Common myeloid progenitor, CD34-positive (primary cell): ENCODE measurements at regions not wholly inside any gene's neighbourhood (a gene's known extent, or its start where the extent isn't known, plus 50 kb on each side); places are given as distances from the start of the nearest gene placed in this dataset.

Source experiments
- CTCF ChIA-PET: fragments of 350-600 bp; sonication (Branson Sonifier 250); formaldehyde crosslinking; loops from one replicate; lab custom pipeline; 2021; ENCODE audit warnings: antibody characterized with exemption; lab: Charles Lee
- POLR2A ChIA-PET: fragments of 350-600 bp; sonication (Branson Sonifier 250); formaldehyde crosslinking; loops from one replicate; lab custom pipeline; 2021; ENCODE audit warnings: antibody characterized with exemption; lab: Charles Lee
- DNase-seq, 3 donors: peaks; one replicate each; pipeline versions ENCODE4 v3.0.0 to v3.0.0-alpha.2; 2013
- H3K27ac ChIP-seq, 2 experiments: 1 replicate in 1 of 2; 2 replicates in 1 of 2; pipeline ENCODE4 v1.7.0; 2013; ENCODE audit warnings: inconsistent platforms in 2 of 2, low read length in 2 of 2, mild to moderate bottlenecking in 2 of 2, low read depth in 1 of 2, moderate library complexity in 1 of 2; ENCODE audit not compliant: severe bottlenecking in 2 of 2, insufficient read depth in 1 of 2, poor library complexity in 1 of 2
- H3K27me3 ChIP-seq, 5 experiments: replicated peaks in 2 of 5; 1 replicate in 3 of 5; 2 replicates in 2 of 5; pipeline versions ENCODE4 v1.6.1 to v1.7.0; 2013; ENCODE audit warnings: low read length in 4 of 5, mild to moderate bottlenecking in 2 of 5, moderate library complexity in 2 of 5, inconsistent platforms in 1 of 5; ENCODE audit not compliant: insufficient read depth in 5 of 5, control insufficient read depth in 4 of 5
- H3K36me3 ChIP-seq, 4 experiments: 1 replicate in 2 of 4; 2 replicates in 2 of 4; pipeline versions ENCODE4 v1.6.1 to v1.7.0; 2013; ENCODE audit warnings: low read length in 3 of 4, control low read depth in 1 of 4, mild to moderate bottlenecking in 1 of 4; ENCODE audit not compliant: control insufficient read depth in 4 of 4, insufficient read depth in 4 of 4
- H3K4me1 ChIP-seq, 4 experiments: 1 replicate in 3 of 4; 2 replicates in 1 of 4; pipeline versions ENCODE4 v1.6.1 to v1.7.1; 2013; ENCODE audit warnings: low read length in 3 of 4, mild to moderate bottlenecking in 3 of 4, control low read depth in 1 of 4, inconsistent platforms in 1 of 4, moderate library complexity in 1 of 4; ENCODE audit not compliant: control insufficient read depth in 4 of 4, insufficient read depth in 4 of 4; ENCODE audit errors: control extremely low read depth in 1 of 4
- H3K4me3 ChIP-seq, 7 experiments: 1 replicate in 4 of 7; 2 replicates in 3 of 7; pipeline versions ENCODE4 v1.5.1 to v1.7.0; 2013; ENCODE audit warnings: mild to moderate bottlenecking in 7 of 7, low read length in 6 of 7, moderate library complexity in 6 of 7, inconsistent platforms in 2 of 7, low read depth in 2 of 7, control low read depth in 1 of 7; ENCODE audit not compliant: insufficient read depth in 4 of 7, control insufficient read depth in 1 of 7; ENCODE audit errors: extremely low read depth in 1 of 7
- H3K9me3 ChIP-seq, 5 experiments: 1 replicate in 4 of 5; 2 replicates in 1 of 5; pipeline versions ENCODE4 v1.6.1 to v1.7.1; 2013; ENCODE audit warnings: low read length in 4 of 5, mild to moderate bottlenecking in 2 of 5, inconsistent platforms in 1 of 5, low read depth in 1 of 5, moderate library complexity in 1 of 5; ENCODE audit not compliant: control insufficient read depth in 4 of 5, insufficient read depth in 2 of 5; ENCODE audit errors: control extremely low read depth in 1 of 5
- WGBS: methylation state at CpG from one replicate; pipeline ENCODE4 v1.1.5; 2013; ENCODE audit not compliant: insufficient coverage; 5-methylcytosine and 5-hydroxymethylcytosine counted together

- Histone ChIP-seq H3K27ac (no peak overlapping the region), H3K36me3 (no peaks in the 10 kb centered on the region), H3K27me3 (peaks cover 0 to 33% (median 6%) of the 10 kb centered on the region in 5 experiments), H3K4me1 (peaks cover 0 to 18% (median 0%) of the 10 kb centered on the region in 4 experiments), H3K9me3 (no peaks in the 10 kb centered on the region), H3K4me3 (no peak overlapping the region)
- no peak for DNase-seq
- POLR2A ChIA-PET, result no interaction called here
- CTCF ChIA-PET, result interaction anchor here (0.8 to 1.0 kb wide), 3 partner anchors 12 to 20 kb away, joined by 3 read pairs; no protein-coding TSS in a partner anchor
- WGBS, result 85% methylated on average over 3 of the region's 4 CpGs
Measured at GRCh38 chr12:113647048-113647447, 175.4 kb upstream of the LHX5 start.

- Histone ChIP-seq H3K27me3 (peaks cover 0 to 46% (median 6%) of the 10 kb centered on the region in 5 experiments), H3K4me3 (no peak overlapping the region), H3K27ac (no peak overlapping the region), H3K36me3 (no peaks in the 10 kb centered on the region), H3K9me3 (no peaks in the 10 kb centered on the region), H3K4me1 (peaks cover 0 to 18% (median 0%) of the 10 kb centered on the region in 4 experiments)
- no peak for DNase-seq
- WGBS, result 71% methylated on average over 10 of the region's 14 CpGs
- POLR2A ChIA-PET, result no interaction called here
- CTCF ChIA-PET, result no interaction called here
Measured at GRCh38 chr12:113645603-113646002, 173.9 kb upstream of the LHX5 start.

GRCh38 chr12:113645183-113645582 lies 173.5 kb upstream of the LHX5 start:
- Histone ChIP-seq H3K4me3 (no peak overlapping the region), H3K27ac (no peak overlapping the region), H3K36me3 (no peaks in the 10 kb centered on the region), H3K9me3 (no peaks in the 10 kb centered on the region), H3K27me3 (peaks cover 0 to 48% (median 6%) of the 10 kb centered on the region in 5 experiments), H3K4me1 (peaks cover 0 to 18% (median 0%) of the 10 kb centered on the region in 4 experiments)
- DNase-seq, result no peak
- 84% methylated on average over 2 of the region's 2 CpGs for WGBS
- ChIA-PET POLR2A (no interaction called here), CTCF (no interaction called here)

GRCh38 chr12:113643177-113643974 lies 171.7 kb upstream of the LHX5 start:
- H3K27me3 ChIP-seq, result peaks cover 0 to 58% (median 5%) of the 10 kb centered on the region in 5 experiments
- H3K9me3 ChIP-seq, result no peaks in the 10 kb centered on the region
- ChIA-PET POLR2A (no interaction called here), CTCF (no interaction called here)
- WGBS, result 59% methylated on average over 5 of the region's 8 CpGs
- DNase-seq, result no peak
- H3K4me3 ChIP-seq, result no peak overlapping the region
- no peaks in the 10 kb centered on the region for H3K36me3 ChIP-seq
- H3K27ac ChIP-seq, result no peak overlapping the region
- H3K4me1 ChIP-seq, result peaks cover 0 to 5% (median 0%) of the 10 kb centered on the region in 4 experiments

DNA sequence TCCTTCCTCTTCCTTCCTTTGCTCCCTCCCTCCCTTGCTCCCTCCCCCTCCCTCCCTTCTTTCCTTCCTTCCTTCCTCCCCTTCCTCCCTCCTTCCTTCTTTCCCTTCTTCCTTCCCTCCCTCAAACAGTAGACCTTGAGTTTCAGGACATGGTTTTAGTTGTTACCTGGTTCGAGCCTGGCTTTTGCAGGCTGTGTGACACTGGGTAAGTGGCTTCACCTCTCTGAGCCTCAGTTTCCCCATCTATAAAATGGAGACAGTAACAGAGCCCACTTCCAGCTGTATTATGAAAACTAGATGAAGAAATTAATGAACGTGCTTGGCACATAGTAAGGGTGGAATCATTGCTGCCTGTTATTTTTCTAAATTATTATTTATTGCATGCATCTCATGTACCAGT lies 171.0 kb upstream of the LHX5 start:
- WGBS, result no CpG with 5 or more reads among the region's 2 CpGs
- DNase-seq, result no peak
- Histone ChIP-seq H3K9me3 (no peaks in the 10 kb centered on the region), H3K36me3 (no peaks in the 10 kb centered on the region), H3K4me1 (peaks cover 0 to 2% (median 0%) of the 10 kb centered on the region in 4 experiments), H3K27ac (no peak overlapping the region), H3K27me3 (peaks cover 0 to 62% (median 5%) of the 10 kb centered on the region in 5 experiments), H3K4me3 (no peak overlapping the region)
- ChIA-PET POLR2A (no interaction called here), CTCF (no interaction called here)

GRCh38 chr12:113642216-113642615 lies 170.5 kb upstream of the LHX5 start:
- Histone ChIP-seq H3K9me3 (no peaks in the 10 kb centered on the region), H3K36me3 (no peaks in the 10 kb centered on the region), H3K4me3 (no peak overlapping the region), H3K4me1 (no peaks in the 10 kb centered on the region), H3K27me3 (peaks cover 0 to 67% (median 5%) of the 10 kb centered on the region in 5 experiments), H3K27ac (no peak overlapping the region)
- no peak for DNase-seq
- ChIA-PET CTCF (no interaction called here), POLR2A (no interaction called here)
- WGBS, result 89% methylated on average over 3 of the region's 3 CpGs

DNA sequence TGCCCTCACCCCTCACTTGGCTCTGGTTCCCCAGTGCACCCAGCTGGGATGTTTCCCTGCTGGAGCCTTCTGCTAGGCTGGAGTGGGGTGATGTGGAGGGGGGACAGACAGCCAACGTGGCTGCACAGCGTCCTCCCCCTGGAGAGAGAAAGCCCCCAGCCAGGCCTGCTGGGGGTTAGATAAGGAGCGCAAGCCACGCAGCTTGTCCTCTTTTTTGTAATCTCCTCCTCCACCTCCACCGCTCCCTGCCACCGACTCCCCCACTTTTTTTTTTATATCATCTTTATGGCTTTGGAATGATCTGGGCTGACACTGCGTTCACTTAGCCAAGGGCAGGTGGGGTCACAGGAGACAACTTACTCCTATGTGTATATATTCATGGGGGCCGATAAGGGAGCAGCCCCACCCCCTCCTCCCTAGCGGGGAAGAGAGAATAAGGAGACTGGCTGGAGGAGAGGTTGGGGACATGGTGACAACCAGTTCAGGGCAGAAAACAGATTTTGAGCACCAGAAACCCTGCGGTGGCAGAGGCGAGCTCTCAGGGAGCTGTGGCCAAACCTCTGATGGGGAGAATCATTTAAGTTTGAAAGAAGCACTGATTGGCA lies 169.9 kb upstream of the LHX5 start:
- DNase-seq, result peak in 2 of 3 donors; percentile 9 to 31
- CTCF ChIA-PET, result no interaction called here
- POLR2A ChIA-PET, result no interaction called here
- WGBS, result 30% methylated on average over 2 of the region's 11 CpGs
- H3K9me3 ChIP-seq, result no peaks in the 10 kb centered on the region
- H3K4me3 ChIP-seq, result no peak overlapping the region
- H3K4me1 ChIP-seq, result no peaks in the 10 kb centered on the region
- H3K27ac ChIP-seq, result no peak overlapping the region
- peaks cover 0 to 72% (median 5%) of the 10 kb centered on the region in 5 experiments for H3K27me3 ChIP-seq
- H3K36me3 ChIP-seq, result no peaks in the 10 kb centered on the region
